ENCODE measurements at regions not wholly inside any gene's neighbourhood (a gene's known extent, or its start where the extent isn't known, plus 50 kb on each side); places are given as distances from the start of the nearest gene placed in this dataset.
"Not testable (repeated sequence)": the region's sequence is repeated elsewhere in the genome, so short reads cannot be mapped to it uniquely, and the experiment has no call there.

- H3K27me3 Mint-ChIP-seq (ENCODE audit: low read depth): no peaks in the 10 kb centered on the region
- no peaks in the 10 kb centered on the region for H3K36me3 Mint-ChIP-seq
- no peak overlapping the region for H3K4me3 Mint-ChIP-seq
- TF ChIP-seq, protein P1, sequence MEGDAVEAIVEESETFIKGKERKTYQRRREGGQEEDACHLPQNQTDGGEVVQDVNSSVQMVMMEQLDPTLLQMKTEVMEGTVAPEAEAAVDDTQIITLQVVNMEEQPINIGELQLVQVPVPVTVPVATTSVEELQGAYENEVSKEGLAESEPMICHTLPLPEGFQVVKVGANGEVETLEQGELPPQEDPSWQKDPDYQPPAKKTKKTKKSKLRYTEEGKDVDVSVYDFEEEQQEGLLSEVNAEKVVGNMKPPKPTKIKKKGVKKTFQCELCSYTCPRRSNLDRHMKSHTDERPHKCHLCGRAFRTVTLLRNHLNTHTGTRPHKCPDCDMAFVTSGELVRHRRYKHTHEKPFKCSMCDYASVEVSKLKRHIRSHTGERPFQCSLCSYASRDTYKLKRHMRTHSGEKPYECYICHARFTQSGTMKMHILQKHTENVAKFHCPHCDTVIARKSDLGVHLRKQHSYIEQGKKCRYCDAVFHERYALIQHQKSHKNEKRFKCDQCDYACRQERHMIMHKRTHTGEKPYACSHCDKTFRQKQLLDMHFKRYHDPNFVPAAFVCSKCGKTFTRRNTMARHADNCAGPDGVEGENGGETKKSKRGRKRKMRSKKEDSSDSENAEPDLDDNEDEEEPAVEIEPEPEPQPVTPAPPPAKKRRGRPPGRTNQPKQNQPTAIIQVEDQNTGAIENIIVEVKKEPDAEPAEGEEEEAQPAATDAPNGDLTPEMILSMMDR (IDR thresholded peaks at IDR 0.05; ENCODE audit: unreplicated experiment): no peak
- H3K9me3 Mint-ChIP-seq: peaks cover 15% of the 10 kb centered on the region
- no peak overlapping the region for H3K27ac Mint-ChIP-seq
- no peaks in the 10 kb centered on the region for H3K4me1 Mint-ChIP-seq
- no peak for DNase-seq (ENCODE audit: low spot score in 2 of 2, unreplicated experiment in 2 of 2)
Measured at GRCh38 chrX:26511589-26512363, 295.8 kb downstream of the MAGEB5 start.

DNA sequence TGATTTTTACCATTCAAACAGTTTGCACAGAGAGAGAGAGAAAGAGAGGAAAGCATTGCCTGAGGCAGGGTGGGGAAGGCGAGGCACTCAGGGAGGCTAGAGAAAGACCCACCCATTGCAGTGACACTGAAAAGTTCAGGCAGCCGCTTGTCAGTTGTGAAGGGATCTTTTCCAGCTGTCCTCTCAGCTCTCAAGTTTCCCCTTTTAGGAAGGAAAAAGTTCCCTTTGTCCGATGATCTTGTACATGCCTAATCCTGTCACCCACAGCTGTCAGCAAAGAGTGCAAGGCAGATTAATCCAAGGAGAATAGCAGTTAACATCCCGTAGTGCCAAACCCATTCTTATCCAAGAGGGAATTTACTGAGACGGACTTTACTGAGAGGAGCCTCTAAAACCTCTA is 255.0 kb downstream of the MAGEB5 start:
- no peaks in the 10 kb centered on the region for H3K27me3 Mint-ChIP-seq (ENCODE audit: low read depth)

GRCh38 chrX:26466387-26466786 is 250.4 kb downstream of the MAGEB5 start:
- DNase-seq (ENCODE audit: low spot score in 2 of 2, unreplicated experiment in 2 of 2): no peak
- Mint-ChIP-seq H3K4me3 (no peak overlapping the region), H3K27me3 (ENCODE audit: low read depth) (no peaks in the 10 kb centered on the region), H3K9me3 (peaks cover 58% of the 10 kb centered on the region), H3K36me3 (no peaks in the 10 kb centered on the region), H3K27ac (no peak overlapping the region), H3K4me1 (no peaks in the 10 kb centered on the region)
- TF ChIP-seq, protein P1 (IDR thresholded peaks at IDR 0.05; ENCODE audit: unreplicated experiment): no peak

More for the DNA sequence above, 255.0 kb downstream of the MAGEB5 start:
- Mint-ChIP-seq H3K4me3 (no peak overlapping the region), H3K36me3 (no peaks in the 10 kb centered on the region), H3K9me3 (peaks cover 55% of the 10 kb centered on the region), H3K27ac (no peak overlapping the region), H3K4me1 (no peaks in the 10 kb centered on the region)
- no peak for DNase-seq (ENCODE audit: low spot score in 2 of 2, unreplicated experiment in 2 of 2)
- TF ChIP-seq, protein P1 (IDR thresholded peaks at IDR 0.05; ENCODE audit: unreplicated experiment): no peak

- H3K9me3 Mint-ChIP-seq: peaks cover 25% of the 10 kb centered on the region
- peaks cover 2% of the 10 kb centered on the region for H3K4me1 Mint-ChIP-seq
- H3K36me3 Mint-ChIP-seq: no peaks in the 10 kb centered on the region
- no peak overlapping the region for H3K4me3 Mint-ChIP-seq
- TF ChIP-seq, protein P1 (IDR thresholded peaks at IDR 0.05; ENCODE audit: unreplicated experiment): no peak
- H3K27ac Mint-ChIP-seq: no peak overlapping the region
- no peaks in the 10 kb centered on the region for H3K27me3 Mint-ChIP-seq (ENCODE audit: low read depth)
- no peak for DNase-seq (ENCODE audit: low spot score in 2 of 2, unreplicated experiment in 2 of 2)
Measured at GRCh38 chrX:26445288-26445687, 229.3 kb downstream of the MAGEB5 start.

GRCh38 chrX:26444417-26444816 is 228.4 kb downstream of the MAGEB5 start:
- not testable (repeated sequence) for DNase-seq (ENCODE audit: low spot score in 2 of 2, unreplicated experiment in 2 of 2); H3K4me3 Mint-ChIP-seq; H3K4me1 Mint-ChIP-seq; H3K27ac Mint-ChIP-seq; H3K36me3 Mint-ChIP-seq; H3K27me3 Mint-ChIP-seq (ENCODE audit: low read depth)
- peaks cover 31% of the 10 kb centered on the region for H3K9me3 Mint-ChIP-seq

DNA sequence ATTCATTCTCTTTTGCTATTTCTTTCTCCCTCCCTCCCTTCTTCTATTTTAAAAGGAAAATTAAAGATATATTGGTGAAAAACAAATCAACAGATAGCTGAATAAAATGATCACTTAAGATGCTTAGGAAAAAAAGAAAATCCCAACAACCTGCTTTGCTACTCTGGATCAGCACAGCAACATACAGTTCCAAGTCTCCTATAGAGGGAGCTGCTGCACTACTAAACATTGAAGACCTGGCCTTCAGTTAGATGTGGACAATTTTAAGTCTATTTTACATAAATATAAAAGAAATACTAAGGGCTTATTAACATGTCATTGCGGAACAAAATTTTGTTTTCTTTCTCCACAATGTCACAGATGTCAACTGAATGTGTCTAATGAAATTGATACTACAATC is 226.4 kb downstream of the MAGEB5 start:
- Mint-ChIP-seq H3K27ac (no peak overlapping the region), H3K9me3 (peaks cover 28% of the 10 kb centered on the region), H3K4me1 (peaks cover 2% of the 10 kb centered on the region), H3K27me3 (ENCODE audit: low read depth) (no peaks in the 10 kb centered on the region), H3K36me3 (no peaks in the 10 kb centered on the region), H3K4me3 (no peak overlapping the region)
- TF ChIP-seq, protein P1 (IDR thresholded peaks at IDR 0.05; ENCODE audit: unreplicated experiment): peak; percentile 39
- DNase-seq (ENCODE audit: low spot score in 2 of 2, unreplicated experiment in 2 of 2): no peak
